ENCODE measurements at regions not wholly inside any gene's neighbourhood (a gene's known extent, or its start where the extent isn't known, plus 50 kb on each side); places are given as distances from the start of the nearest gene placed in this dataset.

GRCh38 chr7:91660734-91661356 lies 219.7 kb downstream of the MTERF1 start:
- Histone ChIP-seq H3K9me3 (no peaks in the 10 kb centered on the region), H3K27ac (replicated peaks in 1 of 4) (no peak overlapping the region), H3K4me3 (no peak overlapping the region), H3K27me3 (no peaks in the 10 kb centered on the region), H3K4me1 (no peaks in the 10 kb centered on the region), H3K36me3 (no peaks in the 10 kb centered on the region)
- intact Hi-C loops (cut with DNase I): no loop called here
- TF ChIP-seq POLR2A (IDR thresholded peaks at IDR 0.05; ENCODE audit: low read depth) (no peak), EP300 (IDR thresholded peaks at IDR 0.05) (no peak), CTCF (IDR thresholded peaks at IDR 0.05) (no peak), POLR2AphosphoS5 (IDR thresholded peaks at IDR 0.05) (no peak)
- no peak for DNase-seq (ENCODE audit: extremely low spot score)

GRCh38 chr7:91661727-91662126 lies 218.8 kb downstream of the MTERF1 start:
- no peak for DNase-seq (ENCODE audit: extremely low spot score)
- intact Hi-C loops (cut with DNase I): no loop called here
- no peak overlapping the region for H3K27ac ChIP-seq (replicated peaks in 1 of 4)
- H3K4me3 ChIP-seq: no peak overlapping the region
- no peaks in the 10 kb centered on the region for H3K27me3 ChIP-seq
- no peaks in the 10 kb centered on the region for H3K4me1 ChIP-seq
- 84% methylated on average over 4 of the region's 4 CpGs for WGBS
- no peaks in the 10 kb centered on the region for H3K9me3 ChIP-seq
- H3K36me3 ChIP-seq: no peaks in the 10 kb centered on the region
- no peak for TF ChIP-seq POLR2AphosphoS5 (IDR thresholded peaks at IDR 0.05)
- TF ChIP-seq CTCF (IDR thresholded peaks at IDR 0.05): no peak
- no peak for TF ChIP-seq EP300 (IDR thresholded peaks at IDR 0.05)

GRCh38 chr7:91668217-91668616 lies 212.3 kb downstream of the MTERF1 start:
- H3K4me3 ChIP-seq: no peak overlapping the region
- no peaks in the 10 kb centered on the region for H3K36me3 ChIP-seq
- no peaks in the 10 kb centered on the region for H3K9me3 ChIP-seq
- DNase-seq (ENCODE audit: extremely low spot score): no peak
- H3K27ac ChIP-seq (replicated peaks in 1 of 4): no peak overlapping the region
- H3K4me1 ChIP-seq: no peaks in the 10 kb centered on the region
- H3K27me3 ChIP-seq: no peaks in the 10 kb centered on the region
- intact Hi-C loops (cut with DNase I): no loop called here
- TF ChIP-seq CTCF (IDR thresholded peaks at IDR 0.05) (no peak), POLR2AphosphoS5 (IDR thresholded peaks at IDR 0.05) (no peak), POLR2A (IDR thresholded peaks at IDR 0.05; ENCODE audit: low read depth) (no peak), EP300 (IDR thresholded peaks at IDR 0.05) (no peak)

GRCh38 chr7:91671245-91671644 lies 209.3 kb downstream of the MTERF1 start:
- no peaks in the 10 kb centered on the region for H3K36me3 ChIP-seq
- intact Hi-C loops (cut with DNase I): no loop called here
- H3K27me3 ChIP-seq: no peaks in the 10 kb centered on the region
- H3K4me3 ChIP-seq: no peak overlapping the region
- H3K4me1 ChIP-seq: no peaks in the 10 kb centered on the region
- TF ChIP-seq CTCF (IDR thresholded peaks at IDR 0.05) (no peak), EP300 (IDR thresholded peaks at IDR 0.05) (no peak), POLR2A (IDR thresholded peaks at IDR 0.05; ENCODE audit: low read depth) (no peak), POLR2AphosphoS5 (IDR thresholded peaks at IDR 0.05) (no peak)
- 94% methylated on average over 3 of the region's 3 CpGs for WGBS
- H3K9me3 ChIP-seq: no peaks in the 10 kb centered on the region
- no peak overlapping the region for H3K27ac ChIP-seq (replicated peaks in 1 of 4)
- no peak for DNase-seq (ENCODE audit: extremely low spot score)

- Histone ChIP-seq H3K27ac (replicated peaks in 1 of 4) (no peak overlapping the region), H3K4me1 (no peaks in the 10 kb centered on the region), H3K9me3 (peaks cover 0 to 4% (median 0%) of the 10 kb centered on the region in 4 donors), H3K27me3 (no peaks in the 10 kb centered on the region), H3K4me3 (no peak overlapping the region), H3K36me3 (no peaks in the 10 kb centered on the region)
- TF ChIP-seq EP300 (IDR thresholded peaks at IDR 0.05): no peak
- no peak for TF ChIP-seq POLR2AphosphoS5 (IDR thresholded peaks at IDR 0.05)
- no peak for TF ChIP-seq POLR2A (IDR thresholded peaks at IDR 0.05; ENCODE audit: low read depth)
- 64% methylated on average over 4 of the region's 4 CpGs for WGBS
- intact Hi-C loops (cut with DNase I): no loop called here
- DNase-seq (ENCODE audit: extremely low spot score): no peak
These were observed 206.0 kb downstream of the MTERF1 start for GRCh38 chr7:91674470-91674869.

Data from esophagus muscularis mucosa (tissue), 4 donors.